ENCODE measurements at regions not wholly inside any gene's neighbourhood (a gene's known extent, or its start where the extent isn't known, plus 50 kb on each side); places are given as distances from the start of the nearest gene placed in this dataset.

DNA sequence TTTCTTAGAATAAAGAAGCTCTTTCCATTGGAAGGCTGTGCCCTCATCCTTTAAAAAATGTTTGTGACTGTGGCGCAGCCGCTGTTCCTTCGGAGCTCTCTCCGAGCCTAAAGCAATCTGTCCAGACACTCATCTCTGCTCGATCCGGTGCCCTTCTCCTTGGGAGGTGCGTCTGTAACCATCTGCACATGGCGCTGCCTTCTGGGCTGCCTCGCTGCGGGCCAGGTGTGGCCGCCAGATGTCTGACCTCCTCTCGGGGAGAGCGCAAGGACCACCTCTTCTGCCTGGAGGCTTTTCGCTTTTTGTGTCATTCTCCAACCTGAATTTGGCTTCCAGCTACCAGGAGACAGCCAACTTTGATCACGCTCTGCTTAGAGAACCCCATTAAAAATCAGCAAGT, 153.4 kb upstream of the PTCH1 start:
- no peak for TF ChIP-seq WIZ (CRISPR knock-in tag; IDR thresholded peaks at IDR 0.05)
- no peak for TF ChIP-seq ZBTB7A (CRISPR knock-in tag; IDR thresholded peaks at IDR 0.05)

Data from HepG2 (cell line).